Esophagus squamous epithelium (tissue), 4 donors: ENCODE measurements at regions not wholly inside any gene's neighbourhood (a gene's known extent, or its start where the extent isn't known, plus 50 kb on each side); places are given as distances from the start of the nearest gene placed in this dataset.

ENCODE experiments used
- CTCF ChIP-seq, 6 experiments: fragments of 450-650 bp in 4 of 6; fragments of 200-600 bp in 2 of 6; sonication (generic) in 2 of 6; IDR thresholded peaks; one replicate each; pipeline ENCODE4 v1.5.1; 2016 to 2019; ENCODE audit warnings: antibody characterized with exemption in 6 of 6, mild to moderate bottlenecking in 4 of 6, moderate library complexity in 4 of 6
- POLR2A ChIP-seq, 4 donors: fragments of 450-650 bp; IDR thresholded peaks; one replicate each; pipeline ENCODE4 v1.6.1; 2017; ENCODE audit warnings: antibody characterized with exemption in 4 of 4, mild to moderate bottlenecking in 4 of 4, moderate library complexity in 3 of 4

GRCh38 chr4:115678425-115678941 is 565.1 kb upstream of the NDST4 start:
- TF ChIP-seq CTCF (IDR thresholded peaks at IDR 0.05) = no peak
- TF ChIP-seq POLR2A (IDR thresholded peaks at IDR 0.05) = no peak
